Mammary epithelial cell (primary cell): ENCODE measurements at regions not wholly inside any gene's neighbourhood (a gene's known extent, or its start where the extent isn't known, plus 50 kb on each side); places are given as distances from the start of the nearest gene placed in this dataset.

Source experiments
- CTCF ChIP-seq, 2 donors: IDR thresholded peaks in 1 of 2; conservative IDR thresholded peaks in 1 of 2; 2 replicates each; pipeline ENCODE4 v1.5.1; 2011 to 2012; ENCODE audit warnings: inconsistent platforms in 2 of 2, low read length in 2 of 2, mild to moderate bottlenecking in 2 of 2, control low read depth in 1 of 2, low read depth in 1 of 2; ENCODE audit not compliant: insufficient read depth in 1 of 2; ENCODE audit errors: extremely low read depth in 1 of 2
- EZH2 ChIP-seq: IDR thresholded peaks from 2 replicates; pipeline ENCODE4 v1.6.1; 2012; ENCODE audit warnings: low read length, inconsistent platforms, borderline replicate concordance

- TF ChIP-seq CTCF (conservative IDR thresholded peaks at IDR 0.05 in 1 of 2, IDR thresholded peaks at IDR 0.05 in 1 of 2; ENCODE audit: extremely low read depth in 1 of 2, insufficient read depth in 1 of 2, low read depth in 1 of 2, low read length in 2 of 2) (no peak), EZH2 (no peak)
Observed at GRCh38 chr10:27449571-27449970, 54.5 kb upstream of the RAB18 start.
